ENCODE measurements at regions not wholly inside any gene's neighbourhood (a gene's known extent, or its start where the extent isn't known, plus 50 kb on each side); places are given as distances from the start of the nearest gene placed in this dataset.

- Histone ChIP-seq H3K4me1 (ENCODE audit: control insufficient read depth, extremely low read depth, insufficient read depth, low read length) (peaks cover 10% of the 10 kb centered on the region), H3K27ac (ENCODE audit: insufficient read depth, low read depth, low read length) (no peak overlapping the region), H3K9ac (replicated peaks; ENCODE audit: extremely low read depth, insufficient read depth, low read length) (no peak overlapping the region), H3K4me3 (replicated peaks in 1 of 3; ENCODE audit: insufficient read depth in 1 of 3, low read depth in 1 of 3, low read length in 3 of 3) (no peak overlapping the region), H2AFZ (ENCODE audit: low read depth, low read length) (no peak overlapping the region), H3K36me3 (ENCODE audit: control insufficient read depth in 2 of 2, extremely low read depth in 1 of 2, insufficient read depth in 2 of 2, low read length in 2 of 2) (no peaks in the 10 kb centered on the region), H4K20me1 (replicated peaks; ENCODE audit: control insufficient read depth, extremely low read depth, insufficient read depth, low read length) (peaks cover 9% of the 10 kb centered on the region), H3K27me3 (ENCODE audit: control insufficient read depth in 2 of 2, insufficient read depth in 2 of 2, low read length in 2 of 2) (peaks cover 14 to 20% of the 10 kb centered on the region in 2 experiments), H3K9me1 (replicated peaks; ENCODE audit: control insufficient read depth, extremely low read depth, insufficient read depth, low read length) (no peaks in the 10 kb centered on the region), H3K4me2 (ENCODE audit: insufficient read depth, low read length) (no peak overlapping the region), H3K9me3 (replicated peaks; ENCODE audit: control insufficient read depth, insufficient read depth, low read length) (no peaks in the 10 kb centered on the region), H3K79me2 (ENCODE audit: control insufficient read depth, insufficient read depth, low read length) (peaks cover 32% of the 10 kb centered on the region)
- DNase-seq (ENCODE audit: low read depth, low spot score): no peak
- no peak for TF ChIP-seq MYC (IDR thresholded peaks at IDR 0.05; ENCODE audit: low read depth, low read length)
- no peak for TF ChIP-seq JUN (IDR thresholded peaks at IDR 0.05; ENCODE audit: borderline replicate concordance, insufficient read depth, insufficient read length, low read depth)
- no peak for TF ChIP-seq EZH2 (IDR thresholded peaks at IDR 0.05; ENCODE audit: borderline replicate concordance, low read depth, low read length, severe bottlenecking)
- TF ChIP-seq, protein P1, sequence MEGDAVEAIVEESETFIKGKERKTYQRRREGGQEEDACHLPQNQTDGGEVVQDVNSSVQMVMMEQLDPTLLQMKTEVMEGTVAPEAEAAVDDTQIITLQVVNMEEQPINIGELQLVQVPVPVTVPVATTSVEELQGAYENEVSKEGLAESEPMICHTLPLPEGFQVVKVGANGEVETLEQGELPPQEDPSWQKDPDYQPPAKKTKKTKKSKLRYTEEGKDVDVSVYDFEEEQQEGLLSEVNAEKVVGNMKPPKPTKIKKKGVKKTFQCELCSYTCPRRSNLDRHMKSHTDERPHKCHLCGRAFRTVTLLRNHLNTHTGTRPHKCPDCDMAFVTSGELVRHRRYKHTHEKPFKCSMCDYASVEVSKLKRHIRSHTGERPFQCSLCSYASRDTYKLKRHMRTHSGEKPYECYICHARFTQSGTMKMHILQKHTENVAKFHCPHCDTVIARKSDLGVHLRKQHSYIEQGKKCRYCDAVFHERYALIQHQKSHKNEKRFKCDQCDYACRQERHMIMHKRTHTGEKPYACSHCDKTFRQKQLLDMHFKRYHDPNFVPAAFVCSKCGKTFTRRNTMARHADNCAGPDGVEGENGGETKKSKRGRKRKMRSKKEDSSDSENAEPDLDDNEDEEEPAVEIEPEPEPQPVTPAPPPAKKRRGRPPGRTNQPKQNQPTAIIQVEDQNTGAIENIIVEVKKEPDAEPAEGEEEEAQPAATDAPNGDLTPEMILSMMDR (IDR thresholded peaks at IDR 0.05; ENCODE audit: extremely low read depth in 1 of 2, insufficient read depth in 1 of 2, low read depth in 1 of 2, low read length in 2 of 2): no peak
- no peak for TF ChIP-seq POLR2AphosphoS5 (IDR thresholded peaks at IDR 0.05; ENCODE audit: insufficient read depth, low read depth, low read length)
- TF ChIP-seq GATA2 (IDR thresholded peaks at IDR 0.05; ENCODE audit: insufficient read depth, insufficient read length, low read depth, low read length): no peak
- TF ChIP-seq FOS (IDR thresholded peaks at IDR 0.05; ENCODE audit: borderline replicate concordance, insufficient read depth, low read length): no peak
- no peak for TF ChIP-seq POLR2A (IDR thresholded peaks at IDR 0.05; ENCODE audit: low read depth, low read length)
- TF ChIP-seq, protein P2, sequence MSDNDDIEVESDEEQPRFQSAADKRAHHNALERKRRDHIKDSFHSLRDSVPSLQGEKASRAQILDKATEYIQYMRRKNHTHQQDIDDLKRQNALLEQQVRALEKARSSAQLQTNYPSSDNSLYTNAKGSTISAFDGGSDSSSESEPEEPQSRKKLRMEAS (IDR thresholded peaks at IDR 0.05; ENCODE audit: insufficient read depth, insufficient read length): no peak
- ChIA-PET CTCF (no interaction called here), POLR2A (no interaction called here)
- BruUV-seq (replicated peaks): no TSS peak
- FAIRE-seq: no peak
- dilution Hi-C loops (cut with MboI; ENCODE audit: extremely low pct_ligation_motif_present, low sequenced_read_pairs): no loop called here
- intact Hi-C loops (cut with micrococcal nuclease): loop anchor here (5.0 to 10.0 kb wide), 5 partner anchors 151 to 724 kb away; partner anchors contain the start of gene EIF4E3
Measured at GRCh38 chr3:72448375-72448823, 399.8 kb downstream of the SHQ1 start.

All from endothelial cell of umbilical vein (primary cell).